ENCODE measurements at regions not wholly inside any gene's neighbourhood (a gene's known extent, or its start where the extent isn't known, plus 50 kb on each side); places are given as distances from the start of the nearest gene placed in this dataset.

GRCh38 chr6:14806101-14806500 is 439.8 kb upstream of the JARID2 start:
- DNase-seq (ENCODE audit: low spot score) = no peak

DNA sequence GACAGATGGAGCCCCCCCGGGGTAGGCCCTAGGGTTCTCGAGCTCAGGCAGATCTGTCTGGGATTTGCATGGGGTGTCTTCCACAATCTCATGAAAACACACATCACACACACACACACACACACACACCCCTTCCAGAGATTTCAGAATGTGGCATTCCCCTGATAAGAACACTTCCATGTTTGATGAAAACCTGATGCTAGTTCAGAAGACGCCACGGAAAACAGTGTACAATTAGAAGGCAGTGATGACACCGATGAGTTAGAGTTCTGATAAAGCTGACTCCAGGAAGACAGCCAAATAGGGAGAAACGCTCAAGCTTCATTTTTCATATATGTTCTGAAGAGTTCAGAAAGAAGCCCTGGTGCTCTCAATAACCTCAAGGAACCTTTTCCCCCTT is 438.7 kb upstream of the JARID2 start:
- no peak for DNase-seq (ENCODE audit: low spot score)

DNA sequence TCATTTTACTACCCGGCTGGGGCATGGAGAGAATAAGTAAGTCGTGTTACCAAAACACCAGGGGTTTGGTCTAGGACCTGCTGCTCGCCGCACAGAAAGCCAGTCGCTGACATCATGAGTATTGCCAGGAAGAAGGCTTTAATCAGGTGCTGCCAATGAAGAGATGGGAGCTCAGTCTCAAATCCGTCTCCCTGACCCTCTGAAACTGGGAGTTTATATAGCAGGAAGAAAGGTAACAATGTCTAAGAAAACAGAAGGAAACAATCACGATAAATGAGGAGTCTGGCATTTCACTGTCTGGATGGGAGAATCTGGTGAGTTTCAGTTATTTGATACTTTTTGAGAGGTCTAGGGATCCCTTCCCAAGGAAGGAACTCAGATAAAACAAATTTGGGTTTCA is 437.9 kb upstream of the JARID2 start:
- DNase-seq (ENCODE audit: low spot score) = no peak

GRCh38 chr6:14810021-14810420 is 435.8 kb upstream of the JARID2 start:
- no peak for DNase-seq (ENCODE audit: low spot score)

DNA sequence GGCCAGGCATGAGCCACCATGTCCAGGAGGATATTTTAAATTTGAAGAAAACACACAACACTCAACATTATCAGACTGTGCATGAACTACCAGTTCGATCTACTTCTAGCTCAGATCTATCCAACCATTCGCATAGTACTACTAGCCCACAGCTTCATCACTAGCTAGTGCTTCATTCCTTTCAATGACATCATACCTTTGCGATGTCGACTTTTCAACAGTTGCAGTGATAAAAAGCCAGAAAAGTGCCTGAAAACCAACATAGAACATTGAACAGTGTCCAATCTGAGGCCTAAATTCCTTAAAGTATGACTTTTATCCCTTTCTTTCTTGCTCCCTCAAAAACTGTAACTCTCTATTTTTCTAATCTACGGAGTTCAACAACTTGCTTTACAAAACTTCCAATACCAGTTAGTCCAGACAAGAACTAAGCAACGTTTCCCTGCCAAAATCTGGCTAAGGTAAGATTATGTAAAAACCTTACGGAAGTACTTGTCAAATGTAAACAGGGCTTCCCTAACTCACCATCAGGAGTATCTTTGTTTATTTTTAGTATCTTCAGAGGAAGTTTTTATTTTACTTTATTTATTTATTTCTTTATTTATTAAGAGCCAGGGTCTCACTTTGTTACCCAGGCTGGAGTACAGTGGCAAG is 434.0 kb upstream of the JARID2 start:
- no peak for DNase-seq (ENCODE audit: low spot score)

GRCh38 chr6:14814016-14814415 is 431.9 kb upstream of the JARID2 start:
- no peak for DNase-seq (ENCODE audit: low spot score)

- DNase-seq (ENCODE audit: low spot score) = no peak
Observed at GRCh38 chr6:14816116-14816859, 429.6 kb upstream of the JARID2 start.

DNA sequence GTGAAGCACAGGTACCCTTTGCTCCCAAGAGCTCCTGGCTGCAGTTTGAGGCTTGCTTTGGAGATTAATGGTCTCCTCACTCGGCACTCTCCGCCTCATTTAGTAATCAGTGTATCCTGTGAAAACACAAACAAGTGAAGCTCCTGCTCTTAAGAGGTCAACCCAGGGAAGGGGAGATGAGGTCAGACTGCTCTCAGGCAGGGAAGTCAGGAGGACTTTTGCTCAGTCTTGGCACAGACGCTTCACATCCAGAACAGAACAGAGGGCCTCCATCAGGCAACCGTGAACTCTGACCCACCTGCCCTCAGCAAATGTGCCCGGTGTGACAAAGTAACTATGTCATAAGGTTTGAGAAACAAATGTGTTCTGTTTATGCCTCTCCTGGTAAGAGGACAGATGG is 428.8 kb upstream of the JARID2 start:
- DNase-seq (ENCODE audit: low spot score) = no peak

- no peak for DNase-seq (ENCODE audit: low spot score)
Observed at GRCh38 chr6:14818422-14818884, 427.4 kb upstream of the JARID2 start.

DNA sequence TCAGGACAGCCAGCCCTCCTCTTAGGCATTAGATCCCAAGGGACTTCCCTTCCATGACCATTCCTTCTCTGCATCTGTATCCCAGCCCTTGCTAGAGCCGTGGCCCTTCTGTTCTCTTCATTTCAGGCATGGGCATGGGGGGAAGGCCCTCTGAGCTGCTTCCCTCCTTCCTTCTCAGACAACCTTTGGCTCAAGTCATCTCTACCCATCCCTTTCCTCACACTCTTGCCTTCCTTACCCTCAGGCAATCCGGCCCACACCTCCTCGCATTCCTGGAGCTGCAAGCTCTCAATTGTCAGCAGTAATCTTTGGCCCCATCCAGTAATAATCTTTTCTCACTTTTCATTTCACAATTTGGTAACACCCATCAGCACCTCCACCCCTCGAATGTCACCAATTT is 426.9 kb upstream of the JARID2 start:
- no peak for DNase-seq (ENCODE audit: low spot score)

DNA sequence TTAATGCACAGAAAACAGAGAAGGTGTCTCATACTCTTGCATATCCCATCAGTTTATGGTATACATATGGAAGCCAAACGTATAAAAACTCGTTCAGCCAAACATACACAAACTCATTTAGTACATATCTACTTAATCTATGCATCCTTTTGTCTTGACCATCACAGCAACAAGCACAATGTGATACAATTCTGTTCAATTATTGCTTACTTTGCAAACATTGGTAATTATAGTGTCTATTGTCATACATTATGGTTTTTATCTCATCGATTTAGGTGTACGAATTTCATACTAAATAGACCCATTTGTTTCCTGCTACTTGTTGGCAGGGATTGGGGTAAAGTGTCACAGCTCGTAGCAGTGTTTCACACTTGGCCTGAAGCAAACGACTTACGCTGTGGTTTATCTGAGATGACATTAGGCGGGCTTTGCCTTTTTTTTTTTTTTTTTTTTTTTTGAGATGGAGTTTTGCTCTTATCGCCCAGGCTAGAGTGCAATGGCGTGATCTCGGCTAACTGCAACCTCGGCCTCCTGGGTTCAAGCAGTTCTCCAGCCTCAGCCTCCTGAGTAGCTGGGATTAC is 425.9 kb upstream of the JARID2 start:
- DNase-seq (ENCODE audit: low spot score) = no peak

DNA sequence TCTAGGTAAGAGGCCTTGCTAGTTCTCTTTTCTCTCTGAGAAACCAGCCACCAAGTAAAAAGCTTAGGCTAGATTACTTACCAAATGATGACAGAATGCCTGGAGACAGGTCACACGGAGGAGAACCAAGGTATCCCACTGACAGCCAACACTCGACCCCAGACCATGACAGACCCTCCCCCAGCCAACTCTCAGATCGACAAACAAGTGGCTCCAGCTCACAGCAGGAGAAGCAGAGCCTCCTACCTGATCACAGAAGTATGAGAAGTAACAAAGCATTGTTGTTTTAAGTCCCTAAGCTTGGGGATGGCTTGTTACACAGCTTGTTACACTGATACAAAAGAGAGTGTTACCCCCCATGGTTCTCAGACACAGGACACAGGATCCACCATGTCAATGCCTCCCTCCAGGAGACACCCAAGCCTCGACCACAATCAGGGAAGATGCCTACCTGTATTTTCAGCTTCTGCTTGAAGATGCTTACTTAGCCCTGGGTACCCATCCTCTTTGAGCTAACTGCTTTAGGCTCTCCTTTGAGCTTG is 423.8 kb upstream of the JARID2 start:
- no peak for DNase-seq (ENCODE audit: low spot score)

DNA sequence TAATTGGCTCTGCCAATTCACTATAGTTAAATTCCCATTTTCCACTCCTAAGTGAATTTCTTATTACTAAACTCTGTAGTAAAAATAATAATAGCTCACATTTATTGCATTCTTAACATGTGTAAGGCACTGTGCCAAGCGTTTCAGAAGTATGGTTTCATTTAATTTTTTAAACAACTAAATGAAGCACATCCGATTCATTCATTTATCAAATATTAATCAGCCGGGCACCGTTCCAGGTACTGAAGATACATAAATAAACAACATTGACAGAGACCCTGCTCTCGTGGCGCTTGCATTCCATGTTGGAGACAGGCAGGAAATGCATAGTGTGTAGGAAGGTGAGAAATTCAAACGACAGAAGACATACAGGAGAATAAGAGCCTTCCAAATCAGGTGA is 423.2 kb upstream of the JARID2 start:
- no peak for DNase-seq (ENCODE audit: low spot score)

DNA sequence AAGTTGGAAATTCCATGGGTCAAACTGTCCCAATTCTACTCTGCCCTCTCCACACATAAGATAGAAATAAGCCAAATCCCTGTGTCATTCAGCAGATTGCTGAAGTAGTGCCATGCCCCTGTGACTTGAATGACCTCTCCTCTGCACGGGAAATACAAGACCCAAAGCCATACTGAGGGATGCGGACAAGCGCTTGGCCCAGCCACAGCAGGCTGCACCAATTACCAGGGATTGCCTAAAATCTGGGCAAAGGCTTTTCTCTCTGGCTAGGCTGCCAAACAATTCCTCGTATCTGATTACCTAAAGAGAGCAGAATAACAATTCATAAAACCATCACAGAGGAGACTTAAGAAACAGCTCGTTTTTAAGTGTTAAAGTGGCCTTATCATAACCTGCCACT is 421.8 kb upstream of the JARID2 start:
- no peak for DNase-seq (ENCODE audit: low spot score)

- DNase-seq (ENCODE audit: low spot score) = no peak
Observed at GRCh38 chr6:14824484-14825275, 421.2 kb upstream of the JARID2 start.

DNA sequence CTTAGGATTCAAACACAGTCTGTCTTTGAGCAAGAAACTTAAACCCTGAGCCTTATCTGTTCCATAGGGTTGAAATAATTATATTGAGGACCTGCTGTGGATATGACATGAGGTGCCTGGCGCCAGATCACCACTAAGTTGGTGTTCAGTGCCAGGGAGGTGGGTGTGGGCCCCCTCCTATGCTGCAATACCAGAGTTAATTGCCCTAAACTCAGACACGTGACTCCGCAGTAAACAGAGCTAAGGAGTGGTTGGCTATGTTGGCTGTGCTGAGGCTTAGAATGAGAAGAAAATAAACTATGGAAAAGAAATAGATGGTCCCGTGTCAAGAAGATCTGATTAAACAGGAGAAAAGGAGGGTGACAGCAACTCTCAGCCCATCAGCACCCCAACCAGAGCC is 419.4 kb upstream of the JARID2 start:
- DNase-seq (ENCODE audit: low spot score) = no peak

- DNase-seq (ENCODE audit: low spot score) = no peak
Observed at GRCh38 chr6:14827354-14827753, 418.5 kb upstream of the JARID2 start.

DNA sequence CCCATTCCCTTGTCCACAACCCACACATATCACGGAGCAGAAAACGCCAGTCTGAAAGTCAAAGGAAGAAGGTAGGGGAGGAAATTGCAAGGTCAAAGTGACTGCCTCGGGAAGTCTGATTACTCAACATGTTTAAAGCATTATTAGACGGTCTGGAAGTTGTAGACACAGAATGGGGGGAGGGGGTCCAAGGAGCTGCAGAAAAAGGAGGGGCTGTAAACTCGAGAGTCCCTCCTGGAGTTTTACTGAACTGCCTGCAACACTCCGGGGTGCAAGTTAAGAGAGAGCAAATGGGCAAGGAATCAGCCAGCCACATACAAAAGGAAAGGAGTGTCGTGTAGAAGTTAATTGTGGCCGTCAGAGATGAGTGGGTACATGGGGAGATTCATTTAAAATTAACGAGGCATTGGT is 417.7 kb upstream of the JARID2 start:
- no peak for DNase-seq (ENCODE audit: low spot score)

DNA sequence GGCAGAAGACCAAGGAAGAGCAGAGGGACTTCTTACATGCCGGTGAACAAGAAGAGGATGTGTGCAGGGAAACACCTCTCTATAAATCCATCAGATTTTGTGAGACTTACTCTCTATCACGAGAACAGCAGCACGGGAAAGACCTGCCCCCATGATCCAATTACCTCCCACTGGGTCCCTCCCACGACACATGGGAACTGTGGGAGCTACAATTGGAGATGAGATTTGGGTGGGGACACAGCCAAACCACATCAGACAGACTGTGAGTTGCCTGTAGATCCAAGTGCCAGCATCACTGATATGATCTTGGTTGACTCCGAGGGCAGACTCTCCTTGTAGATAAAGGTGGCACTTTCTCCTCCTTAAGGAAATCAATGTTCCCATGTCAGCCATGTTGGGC is 414.8 kb upstream of the JARID2 start:
- DNase-seq (ENCODE audit: low spot score) = no peak

DNA sequence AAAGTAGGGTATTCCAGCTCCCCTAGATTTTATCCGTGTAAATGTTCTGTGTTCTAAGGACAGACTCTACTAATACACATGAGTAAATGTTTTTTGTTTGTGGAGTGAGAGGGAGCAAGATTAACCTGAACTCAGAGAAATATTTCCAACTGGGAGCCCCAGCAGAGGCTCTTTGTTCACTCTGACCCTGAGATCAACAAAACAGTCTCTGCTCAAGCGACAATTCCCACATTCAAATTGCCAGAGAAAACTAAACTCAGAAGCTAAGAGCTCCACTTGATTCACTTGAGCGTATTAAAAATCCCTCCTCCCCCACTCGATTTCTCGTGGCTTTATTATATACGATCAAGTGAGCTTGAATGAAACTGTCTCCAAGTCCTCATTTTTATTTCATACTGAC is 413.9 kb upstream of the JARID2 start:
- DNase-seq (ENCODE audit: low spot score) = no peak

- no peak for DNase-seq (ENCODE audit: low spot score)
Observed at GRCh38 chr6:14832427-14832826, 413.4 kb upstream of the JARID2 start.

- no peak for DNase-seq (ENCODE audit: low spot score)
Observed at GRCh38 chr6:14834851-14835530, 410.9 kb upstream of the JARID2 start.

All from putamen (tissue), 1 donor.